H1 (cell line): ENCODE measurements at regions not wholly inside any gene's neighbourhood (a gene's known extent, or its start where the extent isn't known, plus 50 kb on each side); places are given as distances from the start of the nearest gene placed in this dataset.

Experiments used
- CTCF ChIA-PET: fragments of 300-600 bp; sonication (Branson Sonifier 250); formaldehyde crosslinking; loops from one replicate; lab custom pipeline; 2021; ENCODE audit not compliant: partially characterized antibody; lab: Charles Lee
- POLR2A ChIA-PET: fragments of 300-600 bp; sonication (Branson Sonifier 250); formaldehyde crosslinking; loops from one replicate; lab custom pipeline; 2021; ENCODE audit warnings: inconsistent platforms; ENCODE audit not compliant: partially characterized antibody; lab: Charles Lee
- DNase-seq, 2 experiments: peaks; one replicate each; pipeline versions ENCODE4 v3.0.0 to v3.0.0-alpha.2; 2010 to 2022; ENCODE audit warnings: low spot score in 2 of 2, low read depth in 1 of 2, mixed read lengths in 1 of 2
- FAIRE-seq: peaks from 2 replicates; lab custom pipeline; 2011; peaks lifted over from hg19 to GRCh38; lab: Jason Lieb, UNC
- H2AFZ ChIP-seq: 2 replicates; pipeline ENCODE4 v1.8.1; 2012; ENCODE audit warnings: low read length, inconsistent platforms
- H2AK5ac ChIP-seq: 2 replicates; pipeline ENCODE4 v1.6.1; 2013; ENCODE audit warnings: low read depth, low read length
- H2BK120ac ChIP-seq: replicated peaks from 2 replicates; pipeline ENCODE3; 2013; ENCODE audit warnings: low read depth, low read length, inconsistent platforms
- H2BK12ac ChIP-seq: 2 replicates; pipeline ENCODE4 v1.6.1; 2013; ENCODE audit warnings: low read depth, low read length
- H2BK15ac ChIP-seq: 2 replicates; pipeline ENCODE4 v1.6.1; 2013; ENCODE audit warnings: low read length
- H2BK20ac ChIP-seq: 2 replicates; pipeline ENCODE4 v1.6.1; 2013; ENCODE audit warnings: low read length
- H2BK5ac ChIP-seq: 2 replicates; pipeline ENCODE4 v1.6.1; 2013; ENCODE audit warnings: low read depth, low read length
- H3K14ac ChIP-seq: 2 replicates; pipeline ENCODE4 v1.6.1; 2013; ENCODE audit warnings: inconsistent platforms; ENCODE audit not compliant: insufficient read length
- H3K18ac ChIP-seq: 2 replicates; pipeline ENCODE4 v1.6.1; 2013; ENCODE audit warnings: low read length; ENCODE audit errors: extremely low read depth
- H3K23ac ChIP-seq: 2 replicates; pipeline ENCODE4 v1.6.1; 2013; ENCODE audit warnings: inconsistent platforms; ENCODE audit not compliant: insufficient read length
- H3K23me2 ChIP-seq: 2 replicates; pipeline ENCODE4 v1.6.1; 2013; ENCODE audit warnings: low read depth, low read length
- H3K27ac ChIP-seq: 2 replicates; pipeline ENCODE4 v1.6.1; 2011; ENCODE audit warnings: low read depth, low read length, inconsistent platforms
- H3K27me3 ChIP-seq, 4 experiments: replicated peaks in 1 of 4; 1 replicate in 1 of 4; 2 replicates in 3 of 4; pipeline versions ENCODE4 v1.6.1 to v1.8.1; 2011 to 2013; ENCODE audit warnings: low read length in 3 of 4, mild to moderate bottlenecking in 3 of 4, inconsistent platforms in 2 of 4, mixed read lengths in 2 of 4, moderate library complexity in 1 of 4; ENCODE audit not compliant: control insufficient read depth in 3 of 4, insufficient read depth in 3 of 4; ENCODE audit errors: extremely low read depth in 1 of 4
- H3K36me3 ChIP-seq, 4 experiments: 2 replicates each; pipeline versions ENCODE4 v1.6.1 to v1.8.1; 2011 to 2013; ENCODE audit warnings: mild to moderate bottlenecking in 4 of 4, low read length in 3 of 4, moderate library complexity in 2 of 4, control low read depth in 1 of 4, inconsistent platforms in 1 of 4; ENCODE audit not compliant: insufficient read depth in 4 of 4, control insufficient read depth in 2 of 4
- H3K4ac ChIP-seq: replicated peaks from 2 replicates; pipeline ENCODE3; 2013; ENCODE audit warnings: low read length, low read depth, mixed read lengths, inconsistent platforms; ENCODE audit not compliant: insufficient read length
- H3K4me1 ChIP-seq, 4 experiments: replicated peaks in 1 of 4; 1 replicate in 1 of 4; 2 replicates in 3 of 4; pipeline versions ENCODE4 v1.6.1 to v1.8.1; 2011 to 2013; ENCODE audit warnings: low read length in 3 of 4, inconsistent platforms in 2 of 4, mixed read lengths in 1 of 4; ENCODE audit not compliant: insufficient read depth in 4 of 4, control insufficient read depth in 3 of 4
- H3K4me2 ChIP-seq, 2 experiments: 2 replicates each; pipeline versions ENCODE4 v1.6.1 to v1.8.1; 2011 to 2013; ENCODE audit warnings: low read depth in 2 of 2, low read length in 2 of 2, control low read depth in 1 of 2, inconsistent platforms in 1 of 2, mild to moderate bottlenecking in 1 of 2; ENCODE audit not compliant: insufficient read depth in 1 of 2
- H3K4me3 ChIP-seq, 4 experiments: fragments of 200-600, 300-600 bp in 1 of 4; sonication (generic), shearing (Covaris generic), sonication (Bioruptor Twin) in 1 of 4; 2 replicates each; pipeline versions ENCODE4 v1.5.1 to v1.8.1; 2011 to 2016; ENCODE audit warnings: low read length in 4 of 4, low read depth in 3 of 4, control low read depth in 2 of 4, inconsistent platforms in 2 of 4, mild to moderate bottlenecking in 2 of 4, mixed read lengths in 1 of 4, moderate library complexity in 1 of 4; ENCODE audit not compliant: insufficient read depth in 2 of 4; ENCODE audit errors: extremely low read depth in 1 of 4
- H3K56ac ChIP-seq: replicated peaks from 2 replicates; pipeline ENCODE3; 2013; ENCODE audit warnings: low read depth, mild to moderate bottlenecking, mixed read lengths, low read length, inconsistent platforms; ENCODE audit not compliant: insufficient read length
- H3K79me1 ChIP-seq: 2 replicates; pipeline ENCODE4 v1.6.1; 2013; ENCODE audit warnings: low read depth, low read length, control low read depth
- H3K79me2 ChIP-seq, 2 experiments: 2 replicates each; pipeline versions ENCODE4 v1.6.1 to v1.8.1; 2012 to 2013; ENCODE audit warnings: low read length in 2 of 2, mild to moderate bottlenecking in 2 of 2, inconsistent platforms in 1 of 2; ENCODE audit not compliant: insufficient read depth in 2 of 2, control insufficient read depth in 1 of 2
- H3K9ac ChIP-seq, 4 experiments: replicated peaks in 1 of 4; 1 replicate in 1 of 4; 2 replicates in 3 of 4; pipeline versions ENCODE4 v1.6.1 to v1.8.1; 2011 to 2013; ENCODE audit warnings: low read depth in 3 of 4, low read length in 3 of 4, control low read depth in 2 of 4, mild to moderate bottlenecking in 2 of 4, moderate library complexity in 2 of 4, inconsistent platforms in 1 of 4; ENCODE audit errors: extremely low read depth in 1 of 4
- H3K9me3 ChIP-seq, 2 experiments: 2 replicates each; pipeline versions ENCODE4 v1.6.1 to v1.8.1; 2012 to 2013; ENCODE audit warnings: mild to moderate bottlenecking in 2 of 2, moderate library complexity in 2 of 2, control low read depth in 1 of 2, inconsistent platforms in 1 of 2, low read depth in 1 of 2, low read length in 1 of 2, mixed read lengths in 1 of 2; ENCODE audit not compliant: insufficient read depth in 2 of 2
- H4K20me1 ChIP-seq, 2 experiments: replicated peaks in 1 of 2; 2 replicates each; pipeline versions ENCODE3 to v1.8.1; 2011 to 2013; ENCODE audit warnings: inconsistent platforms in 2 of 2, low read length in 2 of 2, mild to moderate bottlenecking in 1 of 2; ENCODE audit not compliant: insufficient read depth in 2 of 2, control insufficient read depth in 1 of 2
- H4K5ac ChIP-seq: 2 replicates; pipeline ENCODE4 v1.6.1; 2013; ENCODE audit warnings: low read length, low read depth, mixed read lengths, inconsistent platforms; ENCODE audit not compliant: insufficient read length
- H4K8ac ChIP-seq: 2 replicates; pipeline ENCODE4 v1.8.0; 2013; ENCODE audit warnings: mild to moderate bottlenecking, moderate library complexity, low read length, inconsistent platforms; ENCODE audit not compliant: insufficient read depth; ENCODE audit errors: extremely low read depth
- H4K91ac ChIP-seq: replicated peaks from 2 replicates; pipeline ENCODE3; 2013; ENCODE audit warnings: low read length, mixed read lengths, inconsistent platforms; ENCODE audit not compliant: insufficient read length
- ATF2 ChIP-seq: IDR thresholded peaks from 2 replicates; pipeline ENCODE4 v1.6.1; 2012; ENCODE audit warnings: low read length, inconsistent platforms
- EZH2 ChIP-seq: fragments of 200-600 bp; sonication (generic); IDR thresholded peaks from 2 replicates; pipeline ENCODE4 v1.7.1; 2012; ENCODE audit warnings: low read depth, mild to moderate bottlenecking, moderate library complexity, low read length, inconsistent platforms; ENCODE audit not compliant: severe bottlenecking
- KDM5A ChIP-seq: fragments of 200-600 bp; IDR thresholded peaks from 2 replicates; pipeline ENCODE4 v1.7.1; 2012; ENCODE audit warnings: mild to moderate bottlenecking, low read length, inconsistent platforms, mixed read lengths
- MAFK ChIP-seq: IDR thresholded peaks from 2 replicates; pipeline ENCODE4 v1.6.1; 2012; ENCODE audit warnings: low read depth, mild to moderate bottlenecking, improper control_type of control experiment, low read length
- RAD21 ChIP-seq, 2 experiments: IDR thresholded peaks in 1 of 2; conservative IDR thresholded peaks in 1 of 2; 2 replicates each; pipeline ENCODE4 v1.6.1; 2011; ENCODE audit warnings: low read depth in 2 of 2, low read length in 2 of 2, improper control_type of control experiment in 1 of 2, inconsistent platforms in 1 of 2, mild to moderate bottlenecking in 1 of 2, moderate library complexity in 1 of 2
- SAP30 ChIP-seq: fragments of 300-600 bp; sonication (generic); IDR thresholded peaks from 2 replicates; pipeline ENCODE4 v1.7.1; 2012; ENCODE audit warnings: low read length, moderate library complexity, mild to moderate bottlenecking, inconsistent platforms; ENCODE audit not compliant: insufficient read depth, insufficient replicate concordance
- SIX5 ChIP-seq: IDR thresholded peaks from 2 replicates; pipeline ENCODE4 v1.6.1; 2011; ENCODE audit warnings: mild to moderate bottlenecking, low read depth, low read length
- SRF ChIP-seq: IDR thresholded peaks from 2 replicates; pipeline ENCODE4 v1.6.1; 2011; ENCODE audit warnings: mild to moderate bottlenecking, low read depth, low read length, moderate library complexity
- TAF7 ChIP-seq: optimal IDR thresholded peaks from 2 replicates; pipeline ENCODE3; 2011; ENCODE audit warnings: low read depth, mild to moderate bottlenecking, inconsistent platforms, low read length, moderate library complexity, borderline replicate concordance
- TBP ChIP-seq: IDR thresholded peaks from 2 replicates; pipeline ENCODE4 v1.6.1; 2011; ENCODE audit warnings: low read depth, low read length, improper control_type of control experiment
- ZNF274 ChIP-seq: IDR thresholded peaks from 2 replicates; pipeline ENCODE4 v1.7.0; 2012; ENCODE audit warnings: low read length, borderline replicate concordance; ENCODE audit errors: extremely low read depth
- WGBS, 2 experiments: shearing (Covaris generic) in 1 of 2; methylation state at CpG; one replicate each; pipeline versions ENCODE4 v1.1.6 to v1.1.7; 2013 to 2015; ENCODE audit warnings: low lambda C conversion rate in 2 of 2, mixed read lengths in 2 of 2, inconsistent platforms in 1 of 2, low coverage in 1 of 2, missing lambda C conversion rate in 1 of 2; ENCODE audit not compliant: insufficient replicate concordance in 2 of 2, insufficient coverage in 1 of 2, insufficient read length in 1 of 2; ENCODE audit errors: extremely low coverage in 1 of 2, missing lambda C conversion rate in 1 of 2; 5-methylcytosine and 5-hydroxymethylcytosine counted together

DNA sequence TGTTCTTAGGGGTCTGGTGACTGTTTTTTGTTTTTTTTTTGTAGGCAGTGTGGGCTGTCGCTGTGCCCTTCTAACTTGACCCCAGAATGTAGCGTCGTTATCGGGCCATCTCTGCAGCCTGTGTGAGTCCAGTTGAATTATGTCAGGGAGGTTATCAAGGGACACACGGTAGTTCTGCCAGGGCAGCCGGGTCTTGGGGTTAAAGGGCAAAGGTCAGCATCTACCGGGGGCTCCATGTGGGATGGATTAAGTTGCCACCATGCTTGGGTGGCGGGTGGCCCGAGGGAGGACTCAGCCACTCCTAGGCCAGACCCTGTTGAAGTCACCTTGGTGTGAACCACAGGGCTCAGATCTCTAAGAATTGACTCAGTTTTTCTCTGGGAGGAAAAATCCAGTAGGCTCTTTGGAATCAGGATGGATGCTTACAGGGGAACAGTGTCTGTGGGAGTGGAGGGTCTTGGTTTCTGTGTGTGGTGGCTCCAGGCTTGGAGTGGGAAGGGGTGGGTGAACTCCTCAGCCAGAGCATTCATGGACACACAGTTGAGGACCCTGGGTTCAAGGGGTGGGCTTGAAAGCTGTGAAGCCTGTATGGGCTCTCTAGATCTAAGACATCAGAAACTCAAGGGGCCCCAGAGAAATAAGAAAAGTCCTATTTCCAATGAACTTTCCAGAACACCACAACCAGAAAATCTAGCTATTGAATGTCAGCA is 191.7 kb downstream of the IRF8 start:
- no peak overlapping the region for H3K18ac ChIP-seq
- H3K79me1 ChIP-seq: no peaks in the 10 kb centered on the region
- ChIA-PET CTCF (interaction anchor here (0.6 to 2.9 kb wide), 6 partner anchors 10 to 269 kb away, joined by 3 to 9 read pairs (median 4); no protein-coding TSS in a partner anchor), POLR2A (interaction anchor here (0.6 to 1.1 kb wide), 2 partner anchors 24 to 88 kb away, joined by 3 to 4 read pairs; no protein-coding TSS in a partner anchor)
- no peaks in the 10 kb centered on the region for H3K36me3 ChIP-seq
- no peak overlapping the region for H2AFZ ChIP-seq
- H2BK15ac ChIP-seq: no peak overlapping the region
- no peak overlapping the region for H3K9ac ChIP-seq
- no peak overlapping the region for H2BK20ac ChIP-seq
- H3K4me1 ChIP-seq: peaks cover 0 to 8% (median 5%) of the 10 kb centered on the region in 4 experiments; a peak in 6 of 7 replicates
- no peak overlapping the region for H3K27ac ChIP-seq
- H4K5ac ChIP-seq: no peak overlapping the region
- H3K23ac ChIP-seq: no peak overlapping the region
- H3K4ac ChIP-seq: no peak overlapping the region
- H3K56ac ChIP-seq: no peak overlapping the region
- no peak overlapping the region for H3K4me3 ChIP-seq
- H3K27me3 ChIP-seq: no peaks in the 10 kb centered on the region
- H2AK5ac ChIP-seq: no peak overlapping the region
- H2BK120ac ChIP-seq: no peak overlapping the region
- H3K14ac ChIP-seq: no peak overlapping the region
- no peaks in the 10 kb centered on the region for H4K20me1 ChIP-seq
- no peak for FAIRE-seq
- no peaks in the 10 kb centered on the region for H3K79me2 ChIP-seq
- 90% methylated on average over 9 of the region's 9 CpGs; no CpG with 5 or more reads in 1 of the 2 experiments for WGBS, 2 experiments
- no peak overlapping the region for H4K91ac ChIP-seq
- H3K23me2 ChIP-seq: no peaks in the 10 kb centered on the region
- H3K4me2 ChIP-seq: no peak overlapping the region
- no peaks in the 10 kb centered on the region for H3K9me3 ChIP-seq
- 0 out of 2 replicates have a peak overlapping the region, but pooled peaks have one; percentile 19 for H4K8ac ChIP-seq
- H2BK12ac ChIP-seq: no peak overlapping the region
- no peak overlapping the region for H2BK5ac ChIP-seq
- no peak for DNase-seq
- TF ChIP-seq TAF7 (no peak), SIX5 (no peak), ZNF274 (no peak), TBP (no peak), EZH2 (no peak), MAFK (no peak), SRF (no peak), RAD21 (IDR thresholded peaks at IDR 0.05 in 1 of 2, conservative IDR thresholded peaks at IDR 0.05 in 1 of 2; ENCODE audit: low read depth in 2 of 2, low read length in 2 of 2) (no peak), ATF2 (no peak), SAP30 (no peak), KDM5A (no peak)
